H54 (cell line): ENCODE measurements at regions not wholly inside any gene's neighbourhood (a gene's known extent, or its start where the extent isn't known, plus 50 kb on each side); places are given as distances from the start of the nearest gene placed in this dataset.

Experiments used
- DNase-seq: peaks from one replicate; pipeline ENCODE4 v3.0.0; 2011; ENCODE audit warnings: low spot score, mixed read lengths; ENCODE audit not compliant: insufficient read length
- FAIRE-seq: peaks from 3 replicates; lab custom pipeline; 2011; peaks lifted over from hg19 to GRCh38; lab: Jason Lieb, UNC
- POLR2A ChIP-seq: IDR thresholded peaks from 2 replicates; pipeline ENCODE4 v1.6.1; 2011; ENCODE audit warnings: low read depth, mild to moderate bottlenecking, low read length

DNA sequence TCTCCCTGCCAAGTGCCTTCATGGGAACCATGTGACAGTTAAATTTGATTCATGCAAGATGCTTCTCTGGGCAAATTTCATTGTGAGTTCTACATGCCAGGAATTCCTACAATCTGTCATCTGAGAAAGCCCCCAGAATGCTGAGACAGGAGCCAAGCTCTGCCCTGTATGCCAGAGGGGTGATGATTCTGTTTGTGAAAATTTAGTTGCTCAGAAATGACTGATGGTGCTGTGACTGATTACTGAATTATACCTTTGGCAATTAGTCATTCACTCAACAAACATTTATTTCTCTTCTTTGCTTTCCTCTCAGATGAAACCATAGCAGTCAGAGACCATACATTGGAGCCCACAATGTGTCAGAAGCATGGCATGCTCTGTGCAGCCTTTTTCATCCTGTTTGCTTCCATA lies 69.0 kb upstream of the ZBED5 start:
- no peak for TF ChIP-seq POLR2A
- DNase-seq (no peak), FAIRE-seq (no peak)

DNA sequence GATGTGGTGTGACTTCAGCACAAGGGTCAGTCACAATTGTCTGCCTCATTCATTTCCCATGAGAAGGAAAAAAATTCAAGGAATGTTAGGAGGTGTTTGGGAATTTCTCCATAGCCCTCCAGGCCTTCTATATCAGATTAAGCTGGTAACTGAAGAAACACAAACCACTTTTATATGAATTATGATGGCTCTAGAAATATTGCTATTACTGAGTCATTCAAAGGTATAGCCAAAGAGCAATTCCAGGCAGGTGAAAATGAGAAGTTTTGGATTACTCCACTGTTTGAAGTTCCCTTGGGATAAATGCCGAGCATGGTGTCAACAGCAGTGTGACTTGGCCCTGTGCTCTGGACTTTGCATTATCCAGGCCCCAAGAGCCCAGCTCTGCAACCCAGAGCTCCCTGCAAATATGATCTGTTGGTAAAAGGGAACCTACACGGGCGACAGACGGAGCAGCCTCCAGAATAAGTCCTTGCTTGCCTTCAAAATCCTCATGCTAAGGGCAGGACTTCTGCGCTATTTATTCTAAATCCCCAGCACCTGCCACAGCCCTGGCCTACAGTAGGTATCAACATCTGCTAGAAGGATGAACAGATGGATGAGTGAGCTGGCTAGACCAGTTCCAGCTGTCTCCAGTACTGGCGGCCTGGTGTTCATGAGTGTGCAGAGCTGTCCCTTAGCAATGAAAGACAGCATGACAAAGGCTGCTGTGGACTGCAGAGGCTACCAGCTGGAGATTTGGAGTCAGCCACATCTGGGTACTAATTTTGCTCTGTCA lies 67.5 kb upstream of the ZBED5 start:
- DNase-seq (no peak), FAIRE-seq (no peak)
- TF ChIP-seq POLR2A: no peak

DNA sequence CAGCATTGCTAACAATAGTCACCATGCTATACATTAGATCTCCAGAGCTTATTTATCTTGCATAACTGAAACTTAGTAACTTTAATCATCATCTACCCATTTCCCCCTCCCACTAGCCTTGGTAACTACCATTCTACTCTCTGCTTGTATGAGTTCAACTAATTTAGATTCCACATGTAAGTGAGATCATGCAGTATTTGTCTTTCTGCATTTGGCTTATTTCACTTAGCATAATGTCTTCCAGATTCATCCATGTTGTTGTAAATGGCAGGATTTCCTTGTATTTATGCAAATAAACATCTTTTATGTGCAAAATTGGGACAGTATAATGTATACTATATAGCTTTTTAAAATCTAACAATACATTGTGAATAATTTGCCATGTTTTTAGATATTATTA lies 66.0 kb upstream of the ZBED5 start:
- no peak for TF ChIP-seq POLR2A
- FAIRE-seq (no peak), DNase-seq (no peak)

DNA sequence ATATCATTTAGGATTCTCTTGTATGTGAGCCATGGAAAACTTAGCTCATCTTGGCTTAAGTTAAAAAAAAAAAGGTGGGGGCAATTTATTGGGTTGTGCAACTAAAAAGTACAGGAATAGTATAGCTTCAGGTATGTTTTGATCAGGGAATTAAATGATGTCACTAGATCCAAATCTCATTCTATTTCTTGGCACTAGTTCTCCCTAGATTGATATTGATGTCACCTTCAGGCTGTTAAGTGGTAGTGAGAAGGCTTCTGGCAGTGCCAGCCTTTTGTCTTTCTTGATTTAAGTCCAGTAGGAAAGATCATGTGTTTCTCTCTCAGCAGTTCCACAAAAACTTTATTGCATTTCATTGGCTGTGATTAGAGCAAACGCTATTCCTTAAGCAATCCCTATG lies 65.0 kb upstream of the ZBED5 start:
- FAIRE-seq: no peak
- no peak for TF ChIP-seq POLR2A
- DNase-seq: no peak

GRCh38 chr11:10920875-10921274 lies 63.0 kb upstream of the ZBED5 start:
- TF ChIP-seq POLR2A: no peak
- FAIRE-seq: no peak
- DNase-seq: no peak

GRCh38 chr11:10920205-10920604 lies 62.4 kb upstream of the ZBED5 start:
- no peak for TF ChIP-seq POLR2A
- FAIRE-seq (no peak), DNase-seq (no peak)

DNA sequence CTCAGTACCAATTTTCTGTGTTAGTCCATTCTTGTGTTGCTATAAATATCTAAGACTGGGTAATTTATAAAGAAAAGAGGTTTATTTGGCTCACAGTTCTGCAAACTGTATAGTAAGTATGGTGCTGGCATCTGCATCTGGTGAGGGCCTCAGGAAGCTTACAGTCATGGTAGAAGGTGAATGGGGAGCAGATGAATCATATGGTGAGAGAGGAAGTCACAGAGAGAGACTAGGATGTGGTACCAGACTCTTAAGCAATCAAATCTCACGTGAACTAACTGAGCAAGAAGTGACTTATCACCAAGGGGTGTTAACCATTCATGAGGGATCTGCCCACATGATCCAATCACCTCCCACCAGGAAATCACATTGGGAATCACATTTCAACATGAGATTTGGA lies 60.8 kb upstream of the ZBED5 start:
- FAIRE-seq: no peak
- no peak for TF ChIP-seq POLR2A
- DNase-seq: no peak

GRCh38 chr11:10918275-10918674 lies 60.4 kb upstream of the ZBED5 start:
- FAIRE-seq (no peak), DNase-seq (no peak)
- no peak for TF ChIP-seq POLR2A

DNA sequence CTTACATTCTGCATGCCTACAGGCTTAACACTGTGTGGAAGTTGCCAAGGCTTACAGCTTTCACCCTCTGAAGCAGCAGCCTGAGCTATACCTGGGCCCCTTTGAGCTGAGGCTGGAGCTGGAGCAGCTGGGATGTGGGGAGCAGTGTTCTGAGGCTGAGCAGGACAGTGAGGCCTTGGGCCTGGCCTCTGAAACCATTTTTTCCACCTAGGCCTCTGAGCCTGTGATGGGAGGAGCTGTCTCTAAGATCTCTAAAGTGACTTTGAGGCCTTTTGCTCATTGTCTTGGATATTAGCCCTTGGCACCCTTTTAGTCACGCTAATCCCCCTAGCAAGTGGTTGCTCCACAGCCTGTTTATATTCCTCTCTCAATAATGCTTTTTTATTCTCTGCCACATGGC lies 59.9 kb upstream of the ZBED5 start:
- TF ChIP-seq POLR2A: no peak
- DNase-seq (no peak), FAIRE-seq (no peak)

DNA sequence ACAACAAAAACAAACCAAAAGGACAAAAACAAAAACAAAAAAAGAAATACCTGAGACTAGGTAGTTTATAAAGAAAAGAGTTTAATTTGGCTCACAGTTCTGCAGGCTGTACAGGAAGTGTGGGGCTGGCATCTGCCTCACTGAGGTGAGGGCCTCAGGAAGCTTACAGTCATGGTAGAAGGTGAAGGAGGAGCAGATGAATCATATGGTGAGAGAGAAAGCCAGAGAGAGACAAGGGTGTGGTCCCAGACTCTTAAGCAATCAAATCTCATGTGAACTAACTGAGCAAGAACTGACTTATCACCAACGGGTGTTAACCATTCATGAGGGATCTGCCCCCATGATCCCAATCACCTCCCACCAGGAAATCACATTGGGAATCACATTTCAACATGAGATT lies 58.8 kb upstream of the ZBED5 start:
- no peak for TF ChIP-seq POLR2A
- FAIRE-seq: no peak
- DNase-seq: no peak

DNA sequence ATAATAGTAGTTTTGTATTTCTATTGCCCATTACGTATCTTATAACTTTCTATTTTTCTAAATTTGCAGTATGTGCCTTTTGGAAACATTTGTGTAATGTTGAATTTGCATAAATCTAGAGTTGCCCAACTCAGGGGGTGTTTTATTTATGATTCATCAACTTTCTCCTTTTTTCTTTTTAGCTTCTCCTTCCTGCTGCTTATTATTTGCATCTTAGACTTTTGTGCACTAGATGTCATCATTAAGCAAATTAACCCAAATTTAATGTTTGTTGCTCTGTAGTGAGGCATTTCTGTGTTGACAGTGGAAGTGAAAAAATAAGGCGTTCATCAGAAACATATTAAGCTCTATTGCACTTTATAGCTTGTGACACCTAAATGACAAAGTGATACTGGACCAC lies 56.2 kb upstream of the ZBED5 start:
- FAIRE-seq: no peak
- no peak for TF ChIP-seq POLR2A
- DNase-seq: no peak

GRCh38 chr11:10913075-10913474 lies 55.2 kb upstream of the ZBED5 start:
- no peak for TF ChIP-seq POLR2A
- DNase-seq: no peak
- no peak for FAIRE-seq

GRCh38 chr11:10911907-10912306 lies 54.1 kb upstream of the ZBED5 start:
- TF ChIP-seq POLR2A: no peak
- no peak for FAIRE-seq
- no peak for DNase-seq

GRCh38 chr11:10909141-10909883 lies 51.5 kb upstream of the ZBED5 start:
- TF ChIP-seq POLR2A: no peak
- DNase-seq (no peak), FAIRE-seq (no peak)
